HL-60 (cell line): ENCODE measurements at regions not wholly inside any gene's neighbourhood (a gene's known extent, or its start where the extent isn't known, plus 50 kb on each side); places are given as distances from the start of the nearest gene placed in this dataset.

ENCODE experiments used
- DNase-seq, 2 experiments: peaks; one replicate each; pipeline ENCODE4 v3.0.0-alpha.2; 2010 to 2020; ENCODE audit warnings: low read depth in 1 of 2, low spot score in 1 of 2
- H3K27ac ChIP-seq: fragments of 250-450 bp; sonication (Bioruptor Pico); replicated peaks from 2 replicates; pipeline ENCODE4 v1.5.1; 2020; ENCODE audit warnings: mild to moderate bottlenecking, moderate library complexity
- H3K27me3 ChIP-seq: fragments of 250-450 bp; sonication (Bioruptor Pico); 2 replicates; pipeline ENCODE4 v1.5.1; 2021; ENCODE audit warnings: mild to moderate bottlenecking, moderate library complexity; ENCODE audit not compliant: insufficient read depth, poor library complexity, severe bottlenecking
- H3K4me3 ChIP-seq: replicated peaks from 2 replicates; pipeline ENCODE4 v1.5.1; 2011; ENCODE audit warnings: mild to moderate bottlenecking, control low read depth, low read length; ENCODE audit not compliant: insufficient read depth
- GABPA ChIP-seq: IDR thresholded peaks from 2 replicates; pipeline ENCODE4 v1.6.1; 2012; ENCODE audit warnings: low read depth
- POLR2AphosphoS5 ChIP-seq: IDR thresholded peaks from 2 replicates; pipeline ENCODE4 v1.6.1; 2012; ENCODE audit warnings: low read depth
- SPI1 ChIP-seq: IDR thresholded peaks from 2 replicates; pipeline ENCODE4 v1.6.1; 2012; ENCODE audit warnings: low read depth, mild to moderate bottlenecking, borderline replicate concordance
- TF ChIP-seq, protein P1 (sequence below): IDR thresholded peaks from one replicate; pipeline ENCODE4 v1.5.1; 2011; ENCODE audit warnings: low read length, control low read depth, inconsistent platforms; ENCODE audit not compliant: insufficient read depth
- TF ChIP-seq, protein P2 (sequence below): IDR thresholded peaks from 2 replicates; pipeline ENCODE4 v1.6.1; 2012; ENCODE audit warnings: low read depth; ENCODE audit not compliant: insufficient replicate concordance

DNA sequence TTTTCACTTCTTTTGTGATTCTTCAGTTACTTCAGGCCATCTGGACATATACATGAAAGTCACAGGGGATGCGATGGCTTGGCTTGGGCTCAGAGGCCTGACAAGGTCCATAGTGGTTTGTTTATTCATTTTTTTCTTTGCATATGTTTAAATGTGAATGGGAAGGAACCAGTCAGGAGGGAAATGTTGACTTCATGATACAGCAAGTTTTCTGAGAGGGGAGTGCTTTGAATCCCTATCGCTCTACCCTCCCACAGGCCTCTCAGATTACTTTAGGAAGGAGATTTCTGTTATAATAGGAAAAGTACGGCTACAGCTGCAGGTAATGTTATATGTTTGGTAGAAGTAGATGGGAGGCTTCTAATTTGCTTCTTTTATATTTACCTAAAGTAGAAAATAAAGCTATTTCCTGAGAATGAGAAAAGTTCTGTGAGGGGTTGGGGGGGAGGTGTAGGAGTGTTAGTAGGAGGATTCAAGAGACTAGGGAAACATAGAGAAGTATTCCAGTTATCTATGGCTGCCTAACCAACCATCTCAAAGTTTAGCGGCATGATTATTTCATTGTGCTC lies 322.9 kb downstream of the RAPGEF2 start:
- no peak overlapping the region for H3K4me3 ChIP-seq
- no peak for DNase-seq
- TF ChIP-seq, protein P1, sequence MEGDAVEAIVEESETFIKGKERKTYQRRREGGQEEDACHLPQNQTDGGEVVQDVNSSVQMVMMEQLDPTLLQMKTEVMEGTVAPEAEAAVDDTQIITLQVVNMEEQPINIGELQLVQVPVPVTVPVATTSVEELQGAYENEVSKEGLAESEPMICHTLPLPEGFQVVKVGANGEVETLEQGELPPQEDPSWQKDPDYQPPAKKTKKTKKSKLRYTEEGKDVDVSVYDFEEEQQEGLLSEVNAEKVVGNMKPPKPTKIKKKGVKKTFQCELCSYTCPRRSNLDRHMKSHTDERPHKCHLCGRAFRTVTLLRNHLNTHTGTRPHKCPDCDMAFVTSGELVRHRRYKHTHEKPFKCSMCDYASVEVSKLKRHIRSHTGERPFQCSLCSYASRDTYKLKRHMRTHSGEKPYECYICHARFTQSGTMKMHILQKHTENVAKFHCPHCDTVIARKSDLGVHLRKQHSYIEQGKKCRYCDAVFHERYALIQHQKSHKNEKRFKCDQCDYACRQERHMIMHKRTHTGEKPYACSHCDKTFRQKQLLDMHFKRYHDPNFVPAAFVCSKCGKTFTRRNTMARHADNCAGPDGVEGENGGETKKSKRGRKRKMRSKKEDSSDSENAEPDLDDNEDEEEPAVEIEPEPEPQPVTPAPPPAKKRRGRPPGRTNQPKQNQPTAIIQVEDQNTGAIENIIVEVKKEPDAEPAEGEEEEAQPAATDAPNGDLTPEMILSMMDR: no peak
- TF ChIP-seq SPI1 (no peak), GABPA (no peak), POLR2AphosphoS5 (no peak)
- TF ChIP-seq, protein P2, sequence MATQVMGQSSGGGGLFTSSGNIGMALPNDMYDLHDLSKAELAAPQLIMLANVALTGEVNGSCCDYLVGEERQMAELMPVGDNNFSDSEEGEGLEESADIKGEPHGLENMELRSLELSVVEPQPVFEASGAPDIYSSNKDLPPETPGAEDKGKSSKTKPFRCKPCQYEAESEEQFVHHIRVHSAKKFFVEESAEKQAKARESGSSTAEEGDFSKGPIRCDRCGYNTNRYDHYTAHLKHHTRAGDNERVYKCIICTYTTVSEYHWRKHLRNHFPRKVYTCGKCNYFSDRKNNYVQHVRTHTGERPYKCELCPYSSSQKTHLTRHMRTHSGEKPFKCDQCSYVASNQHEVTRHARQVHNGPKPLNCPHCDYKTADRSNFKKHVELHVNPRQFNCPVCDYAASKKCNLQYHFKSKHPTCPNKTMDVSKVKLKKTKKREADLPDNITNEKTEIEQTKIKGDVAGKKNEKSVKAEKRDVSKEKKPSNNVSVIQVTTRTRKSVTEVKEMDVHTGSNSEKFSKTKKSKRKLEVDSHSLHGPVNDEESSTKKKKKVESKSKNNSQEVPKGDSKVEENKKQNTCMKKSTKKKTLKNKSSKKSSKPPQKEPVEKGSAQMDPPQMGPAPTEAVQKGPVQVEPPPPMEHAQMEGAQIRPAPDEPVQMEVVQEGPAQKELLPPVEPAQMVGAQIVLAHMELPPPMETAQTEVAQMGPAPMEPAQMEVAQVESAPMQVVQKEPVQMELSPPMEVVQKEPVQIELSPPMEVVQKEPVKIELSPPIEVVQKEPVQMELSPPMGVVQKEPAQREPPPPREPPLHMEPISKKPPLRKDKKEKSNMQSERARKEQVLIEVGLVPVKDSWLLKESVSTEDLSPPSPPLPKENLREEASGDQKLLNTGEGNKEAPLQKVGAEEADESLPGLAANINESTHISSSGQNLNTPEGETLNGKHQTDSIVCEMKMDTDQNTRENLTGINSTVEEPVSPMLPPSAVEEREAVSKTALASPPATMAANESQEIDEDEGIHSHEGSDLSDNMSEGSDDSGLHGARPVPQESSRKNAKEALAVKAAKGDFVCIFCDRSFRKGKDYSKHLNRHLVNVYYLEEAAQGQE: no peak
- H3K27ac ChIP-seq: no peak overlapping the region
- H3K27me3 ChIP-seq: no peaks in the 10 kb centered on the region

DNA sequence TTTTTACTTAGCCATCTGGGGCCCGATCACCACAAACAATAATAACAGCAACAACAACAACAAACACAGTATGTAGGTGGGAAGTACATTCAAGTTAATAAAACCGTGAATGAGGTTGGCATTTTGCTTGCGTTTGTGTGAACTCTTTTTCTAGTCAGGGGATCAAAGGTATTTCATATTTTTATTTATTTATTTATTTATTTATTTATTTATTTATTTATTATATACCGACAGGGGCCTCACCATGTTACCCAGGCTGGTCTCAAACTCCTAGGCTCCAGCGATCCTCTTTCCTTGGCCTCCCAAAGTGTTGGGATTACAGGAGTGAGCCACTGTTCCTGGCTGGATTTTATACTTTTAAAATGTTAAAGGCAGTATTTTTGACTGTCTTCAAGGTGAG lies 325.4 kb downstream of the RAPGEF2 start:
- TF ChIP-seq, protein P1: no peak
- TF ChIP-seq GABPA (no peak), POLR2AphosphoS5 (no peak), SPI1 (no peak)
- TF ChIP-seq, protein P2: no peak

DNA sequence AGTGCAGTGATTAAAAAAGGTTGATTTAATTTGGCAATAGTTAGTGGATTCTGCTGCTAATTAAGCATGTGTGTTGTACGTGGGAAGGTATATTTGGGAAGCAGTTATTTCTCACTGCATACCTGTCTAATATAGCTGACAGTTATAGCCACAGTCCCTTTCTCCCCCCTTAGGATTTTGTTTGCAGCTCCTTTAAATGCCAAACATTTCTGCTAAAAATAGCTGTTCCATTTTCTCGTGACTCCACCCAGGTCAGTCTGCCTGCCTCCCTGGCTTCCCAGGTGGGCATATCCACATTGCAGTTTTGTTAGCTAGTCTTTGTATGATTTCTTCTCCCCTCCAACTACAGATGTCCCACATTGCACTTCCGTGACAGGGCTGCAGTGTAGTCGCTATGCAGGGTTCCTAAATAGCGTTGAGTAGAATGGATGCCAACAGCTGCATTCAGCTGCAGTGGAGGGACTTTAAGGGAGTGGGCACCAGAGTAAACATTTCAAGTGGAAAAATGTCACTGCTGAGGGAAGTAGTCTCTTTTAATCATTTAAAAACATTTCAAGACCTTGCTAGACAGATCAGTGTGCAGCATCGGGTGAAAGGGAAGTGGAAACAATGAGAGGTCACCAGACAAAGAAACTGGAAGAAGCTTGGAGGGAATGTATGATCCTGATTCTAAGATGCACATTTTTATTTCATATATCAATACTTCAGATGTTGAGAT lies 326.3 kb downstream of the RAPGEF2 start:
- no peak overlapping the region for H3K4me3 ChIP-seq
- no peaks in the 10 kb centered on the region for H3K27me3 ChIP-seq
- DNase-seq: no peak
- TF ChIP-seq, protein P1: no peak
- TF ChIP-seq SPI1 (no peak), GABPA (no peak), POLR2AphosphoS5 (no peak)
- TF ChIP-seq, protein P2: no peak
- no peak overlapping the region for H3K27ac ChIP-seq

More for the DNA sequence above, 325.4 kb downstream of the RAPGEF2 start:
- no peak overlapping the region for H3K27ac ChIP-seq
- H3K27me3 ChIP-seq: no peaks in the 10 kb centered on the region
- no peak overlapping the region for H3K4me3 ChIP-seq
- DNase-seq: no peak
